Stromal cell of bone marrow (primary cell): ENCODE measurements at regions not wholly inside any gene's neighbourhood (a gene's known extent, or its start where the extent isn't known, plus 50 kb on each side); places are given as distances from the start of the nearest gene placed in this dataset.
"Not testable (repeated sequence)": the region's sequence is repeated elsewhere in the genome, so short reads cannot be mapped to it uniquely, and the experiment has no call there.

Source experiments
- DNase-seq: peaks from one replicate; pipeline ENCODE4 v3.0.0-alpha.2; 2012; ENCODE audit warnings: low read depth

DNA sequence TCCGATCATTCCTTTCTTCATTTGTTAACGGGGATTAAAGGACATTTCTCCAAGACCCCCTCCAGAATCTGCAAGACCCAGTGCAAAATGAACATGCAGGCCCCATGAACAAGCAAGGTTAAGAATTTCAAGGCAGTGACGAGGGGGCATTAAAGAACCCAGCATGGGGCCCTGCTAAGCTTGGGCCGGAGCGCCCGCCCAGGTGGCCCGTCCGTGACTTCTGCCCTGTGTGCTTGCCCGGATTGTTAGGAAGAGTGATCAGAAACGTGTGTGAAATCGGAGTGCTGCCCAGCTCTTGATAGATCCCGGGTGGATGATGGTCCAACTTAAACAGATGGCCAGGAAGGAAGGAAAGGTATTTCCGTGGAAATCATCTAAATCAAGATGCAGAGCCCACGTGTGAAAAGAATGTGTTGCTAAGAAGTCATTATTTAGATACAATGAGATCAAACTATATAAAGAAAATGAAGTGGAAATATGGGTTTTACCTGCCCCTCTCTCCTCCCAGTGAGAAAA is 213.6 kb downstream of the KLF6 start:
- no peak for DNase-seq

DNA sequence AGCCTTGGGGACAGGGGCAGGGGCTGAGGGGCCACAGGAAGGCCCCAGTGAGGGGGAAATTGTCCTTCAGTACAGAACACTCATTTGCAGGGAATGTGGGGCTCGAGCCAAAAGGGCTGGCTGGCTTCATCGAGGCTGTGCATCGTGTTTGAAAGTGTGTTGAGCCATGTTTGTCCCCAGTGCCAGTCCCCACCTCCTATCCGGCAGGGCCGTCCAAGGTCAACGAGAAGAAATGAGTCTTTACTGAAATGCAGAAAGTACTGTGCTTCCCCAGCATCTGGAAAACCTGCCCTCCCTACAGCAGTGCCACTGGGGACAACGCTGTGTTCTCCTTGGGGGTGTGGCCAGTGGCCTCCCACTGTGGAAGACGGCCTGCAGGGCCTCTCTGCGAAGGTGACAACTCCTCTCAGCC is 214.1 kb downstream of the KLF6 start:
- no peak for DNase-seq

DNA sequence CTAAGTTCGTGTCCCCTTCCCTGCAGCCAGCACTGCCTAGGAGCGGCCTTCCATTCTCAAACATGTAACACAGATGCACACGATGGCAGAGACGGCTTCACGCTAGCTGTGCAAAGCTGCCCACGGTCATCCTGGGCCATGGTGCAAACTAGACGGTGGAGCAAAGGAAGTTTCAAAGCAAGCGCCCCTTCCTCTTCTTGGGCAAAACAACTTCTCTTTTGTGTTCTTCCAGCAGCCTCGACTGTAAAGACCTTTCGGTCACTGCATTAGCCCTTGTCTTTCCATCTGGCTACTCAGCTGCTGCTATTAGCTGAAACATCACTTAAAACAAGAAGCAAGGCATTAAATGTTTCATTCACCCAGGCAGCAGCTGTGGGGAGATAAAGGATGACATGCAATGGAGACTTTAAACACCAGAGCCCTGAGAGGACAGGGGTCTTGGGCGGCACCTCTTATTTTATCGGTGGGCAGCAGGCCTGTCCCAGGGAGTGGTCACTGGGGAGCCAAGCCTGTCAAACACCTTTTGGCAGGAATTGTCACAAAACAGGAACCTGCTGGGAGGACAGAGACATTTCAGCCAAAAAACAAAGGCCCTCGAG is 214.8 kb downstream of the KLF6 start:
- no peak for DNase-seq

DNA sequence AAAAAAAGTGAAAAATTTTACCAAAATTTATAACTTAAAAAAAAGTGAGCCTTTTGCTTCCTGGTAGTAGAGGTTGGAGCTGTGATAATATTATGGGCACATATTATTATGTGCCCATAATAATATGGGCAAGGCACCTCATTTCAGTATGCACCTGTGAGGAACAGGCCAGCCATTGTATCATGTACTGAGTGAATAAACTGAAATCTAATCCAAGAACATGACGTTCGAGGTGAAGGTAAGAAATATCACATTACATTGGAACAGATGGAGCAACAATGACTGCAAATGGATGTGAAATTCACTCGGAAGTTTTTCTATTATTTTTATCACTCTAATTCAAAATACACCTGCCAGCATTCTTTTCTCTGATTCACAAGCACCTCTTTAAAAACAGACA is 216.0 kb downstream of the KLF6 start:
- DNase-seq = no peak

DNA sequence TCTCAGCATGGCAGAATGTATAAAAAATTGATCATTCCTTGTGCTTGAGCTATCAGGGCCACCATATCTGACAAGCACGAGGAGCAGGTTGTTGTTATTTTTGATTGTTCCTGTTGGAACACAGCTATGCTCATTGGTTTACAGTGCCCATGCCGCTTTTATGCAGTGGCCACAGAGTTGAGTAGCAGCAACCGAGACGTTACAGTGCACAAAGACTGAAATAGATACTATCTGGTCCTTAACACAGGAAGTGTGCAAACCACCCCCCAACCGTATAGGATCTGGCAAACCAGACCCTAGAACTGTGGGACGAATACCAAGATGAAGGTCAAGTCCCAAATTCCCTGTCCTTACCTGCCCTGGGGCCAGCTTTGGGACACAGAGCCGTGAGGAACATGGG is 216.6 kb downstream of the KLF6 start:
- DNase-seq = no peak

DNA sequence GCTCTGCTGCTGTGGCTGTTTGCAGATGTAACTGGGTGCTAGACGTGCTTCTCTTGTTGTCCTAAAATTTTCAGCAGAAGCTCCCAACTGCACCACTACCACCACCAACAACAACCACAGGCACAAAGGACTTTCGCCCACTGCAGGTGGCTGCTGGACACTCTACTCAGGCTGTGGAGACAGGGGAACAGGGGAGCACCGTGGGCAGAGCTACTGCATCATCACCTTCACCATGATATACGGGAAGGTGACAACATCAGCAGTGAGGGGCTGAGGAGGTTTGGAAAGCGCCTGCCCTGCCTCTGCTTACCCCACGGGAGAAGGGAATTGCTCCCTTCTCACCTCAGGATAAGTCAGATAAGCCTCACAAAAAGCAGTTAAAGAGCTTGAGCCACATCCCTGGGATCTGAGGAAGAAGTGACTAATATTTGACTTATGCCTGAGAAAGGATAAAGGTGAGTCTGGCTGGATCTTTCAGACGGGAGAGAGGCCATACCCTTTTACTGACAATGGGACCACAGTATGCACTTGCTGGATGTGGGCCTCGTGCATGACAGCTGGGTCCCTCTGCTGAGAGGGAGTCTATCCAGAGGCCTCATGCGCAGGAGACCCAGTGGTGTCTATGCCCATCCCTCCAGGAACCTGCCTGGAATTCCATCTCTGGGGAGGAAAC is 217.6 kb downstream of the KLF6 start:
- no peak for DNase-seq

DNA sequence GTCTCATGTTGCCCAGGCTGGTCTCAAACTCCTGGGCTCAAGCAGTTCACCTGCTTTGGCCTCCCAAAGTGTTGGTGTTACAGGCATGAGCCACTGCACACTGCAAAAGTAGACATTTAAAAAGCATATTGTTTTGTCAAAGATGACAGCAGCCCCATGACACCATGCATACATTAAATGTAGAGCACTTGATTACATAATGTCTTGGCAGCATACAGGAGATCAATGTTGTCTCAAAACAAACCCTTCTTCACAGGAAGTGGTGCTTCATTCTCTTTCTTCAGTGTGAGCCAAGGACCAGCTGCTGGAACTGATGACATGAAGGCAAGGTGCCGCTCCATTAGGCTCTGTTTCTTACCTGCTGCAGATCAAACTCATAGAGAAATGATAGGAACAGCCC is 218.4 kb downstream of the KLF6 start:
- no peak for DNase-seq

DNA sequence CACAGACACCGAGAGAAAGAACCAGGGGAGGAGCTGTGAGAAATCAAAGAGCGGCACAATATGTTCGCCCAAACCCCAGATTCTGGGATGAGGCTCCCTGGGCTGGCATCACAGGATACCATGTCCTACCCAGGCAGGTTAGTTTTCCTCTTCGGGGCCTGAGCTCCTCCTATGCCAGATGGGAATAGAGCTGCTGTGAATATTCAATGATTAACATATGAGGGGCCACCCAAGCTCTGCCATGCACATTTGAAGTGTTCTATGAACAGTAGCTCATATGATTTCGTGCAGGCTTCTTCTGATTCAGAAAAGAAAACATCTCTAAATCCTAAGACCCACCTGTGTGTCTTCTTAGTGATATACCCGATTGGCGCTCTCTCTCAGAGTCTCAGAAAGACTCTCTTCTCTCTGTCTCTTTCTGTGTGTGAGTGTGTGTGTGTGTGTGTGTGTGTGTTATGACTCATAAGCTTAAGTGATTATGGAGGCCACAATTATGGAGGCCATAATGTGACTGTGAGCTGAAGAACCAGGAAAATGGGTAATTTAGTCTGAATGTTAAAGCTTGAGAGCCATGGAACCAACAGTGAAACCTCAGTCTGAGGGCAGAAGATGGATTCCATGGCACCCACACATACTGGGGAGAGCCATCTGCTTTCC is 220.5 kb downstream of the KLF6 start:
- DNase-seq = no peak

DNA sequence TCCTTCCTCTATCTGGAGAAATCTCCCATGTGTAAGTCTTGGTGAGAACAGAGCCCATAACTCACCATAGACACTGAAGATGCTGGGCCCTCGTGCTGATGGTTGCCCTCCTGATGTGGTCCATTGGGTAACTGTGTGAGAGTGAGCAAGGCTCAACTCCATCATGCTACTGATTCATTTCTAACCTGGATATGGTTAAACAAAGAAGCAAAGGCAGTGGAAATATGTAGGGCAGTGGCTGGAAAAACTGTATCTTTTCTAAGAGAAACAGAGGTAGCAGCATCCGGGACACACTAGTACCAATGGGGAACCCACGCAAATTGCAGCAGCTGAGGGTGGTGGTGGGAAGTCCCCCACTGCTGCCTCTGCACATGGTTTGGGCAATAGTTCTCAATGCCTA is 221.7 kb downstream of the KLF6 start:
- no peak for DNase-seq

DNA sequence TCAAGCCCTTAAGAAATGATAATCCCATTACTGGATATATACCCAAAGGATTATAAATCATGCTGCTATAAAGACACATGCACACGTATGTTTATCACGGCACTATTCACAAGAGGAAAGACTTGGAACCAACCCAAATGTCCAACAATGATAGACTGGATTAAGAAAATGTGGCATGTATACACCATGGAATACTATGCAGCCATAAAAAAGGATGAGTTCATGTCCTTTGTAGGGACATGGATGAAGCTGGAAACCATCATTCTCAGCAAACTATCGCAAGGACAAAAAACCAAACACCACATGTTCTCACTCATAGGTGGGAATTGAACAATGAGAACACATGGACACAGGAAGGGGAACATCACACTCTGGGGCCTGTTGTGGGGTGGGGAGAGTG is 224.4 kb downstream of the KLF6 start:
- DNase-seq = not testable (repeated sequence)

DNA sequence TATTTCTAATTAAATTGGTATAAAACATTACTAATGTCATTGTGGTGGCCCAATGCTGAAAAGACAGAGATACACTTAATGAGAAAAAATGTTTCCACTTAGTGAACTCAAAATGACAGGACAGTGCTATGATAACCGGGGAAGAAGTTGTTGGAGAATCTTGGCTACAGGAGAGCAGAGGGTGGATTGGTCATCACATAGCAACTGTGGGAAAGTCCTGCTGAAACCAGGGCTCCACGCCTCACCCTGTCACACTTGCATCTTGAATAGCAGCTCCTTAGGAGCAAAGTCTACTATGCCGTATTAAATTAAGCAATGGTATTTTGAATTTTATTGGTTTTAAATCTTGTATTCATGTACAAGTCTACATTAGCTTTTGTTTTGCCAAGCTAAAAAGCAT is 225.5 kb downstream of the KLF6 start:
- DNase-seq = no peak

DNA sequence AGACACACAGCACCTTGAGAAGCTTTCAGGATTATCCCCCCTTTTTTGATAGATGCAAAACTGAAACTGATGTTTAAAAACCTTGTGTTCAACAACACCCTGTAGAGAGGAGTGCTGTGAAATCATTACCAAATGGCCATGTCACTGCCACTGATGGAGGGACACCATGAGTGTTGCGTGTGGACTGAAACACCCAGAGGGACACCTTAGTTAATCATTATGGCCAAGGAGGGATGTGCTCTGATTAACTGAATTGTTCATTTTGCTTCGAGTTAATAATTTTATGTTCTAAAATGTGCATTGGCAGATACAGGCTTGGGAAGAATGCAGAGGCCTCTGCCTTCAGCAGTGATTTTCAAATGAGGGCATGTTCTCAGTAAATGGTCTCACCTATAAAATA is 226.0 kb downstream of the KLF6 start:
- DNase-seq = no peak

DNA sequence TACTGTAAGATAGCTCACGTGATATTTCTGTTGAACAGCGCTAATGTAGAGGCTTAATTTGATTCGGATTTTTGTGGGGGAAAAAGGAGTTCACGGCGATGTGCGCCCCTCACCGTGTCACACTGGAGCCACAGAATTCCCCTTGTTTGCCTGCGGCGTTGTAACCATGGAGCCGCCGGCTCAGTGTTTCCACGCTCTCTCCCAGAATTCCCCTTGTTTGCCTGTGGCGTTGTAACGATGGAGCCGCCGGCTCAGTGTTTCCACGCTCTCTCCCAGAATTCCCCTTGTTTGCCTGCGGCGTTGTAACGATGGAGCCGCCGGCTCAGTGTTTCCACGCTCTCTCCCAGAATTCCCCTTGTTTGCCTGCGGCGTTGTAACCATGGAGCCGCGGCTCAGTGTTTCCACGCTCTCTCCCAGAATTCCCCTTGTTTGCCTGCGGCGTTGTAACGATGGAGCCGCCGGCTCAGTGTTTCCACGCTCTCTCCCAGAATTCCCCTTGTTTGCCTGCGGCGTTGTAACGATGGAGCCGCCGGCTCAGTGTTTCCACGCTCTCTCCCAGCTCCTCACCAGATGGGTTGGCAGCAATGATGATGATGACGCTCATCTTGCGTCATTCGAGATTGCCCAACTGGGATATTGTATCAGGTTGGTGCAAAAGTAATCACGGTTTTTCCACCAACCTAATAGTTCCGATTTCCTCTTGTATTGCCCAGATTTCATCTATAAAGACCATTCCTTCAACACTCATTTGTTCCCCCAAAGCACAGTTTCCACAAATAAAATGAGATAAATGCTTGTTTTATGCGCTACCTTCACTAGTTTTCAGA is 228.6 kb downstream of the KLF6 start:
- not testable (repeated sequence) for DNase-seq

DNA sequence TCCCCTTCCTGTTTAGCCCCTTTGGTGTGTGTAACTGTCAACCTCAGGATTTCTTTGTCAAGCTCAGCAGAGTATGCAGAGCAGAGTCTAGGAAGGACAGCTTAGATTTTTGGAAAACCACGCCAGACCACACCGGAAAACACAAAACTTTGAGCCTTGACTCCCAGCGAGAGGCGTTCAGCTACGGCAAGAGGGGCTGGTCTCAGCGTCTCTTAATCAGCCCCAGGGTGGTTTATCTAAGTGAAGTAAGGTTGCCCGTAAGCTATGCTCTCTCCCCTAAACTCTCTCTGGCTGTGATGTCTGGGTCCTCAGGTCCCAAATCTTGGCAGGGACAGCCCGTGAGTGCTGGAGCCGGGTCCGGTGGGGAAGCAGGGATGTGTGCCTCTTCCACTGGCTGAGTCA is 230.9 kb downstream of the KLF6 start:
- no peak for DNase-seq

DNA sequence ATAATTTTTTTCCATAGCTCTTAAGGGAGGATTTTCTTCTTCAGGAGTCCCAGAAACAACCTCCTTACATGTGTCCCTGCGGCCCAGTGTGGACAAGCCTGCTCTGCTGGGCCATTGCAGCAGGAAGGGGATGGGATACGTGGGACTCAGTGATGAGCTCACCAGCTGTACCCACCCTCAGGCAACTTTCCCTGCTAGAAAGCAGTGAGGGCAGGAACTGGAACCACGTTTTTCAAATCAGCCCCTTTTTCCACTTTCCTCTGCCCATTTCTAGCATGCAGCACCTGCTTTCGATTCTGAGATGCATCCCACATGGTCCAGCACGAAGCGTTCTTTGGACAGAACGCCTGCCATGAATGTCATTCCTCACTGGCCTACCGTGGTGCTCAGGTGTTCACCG is 232.7 kb downstream of the KLF6 start:
- DNase-seq = no peak

DNA sequence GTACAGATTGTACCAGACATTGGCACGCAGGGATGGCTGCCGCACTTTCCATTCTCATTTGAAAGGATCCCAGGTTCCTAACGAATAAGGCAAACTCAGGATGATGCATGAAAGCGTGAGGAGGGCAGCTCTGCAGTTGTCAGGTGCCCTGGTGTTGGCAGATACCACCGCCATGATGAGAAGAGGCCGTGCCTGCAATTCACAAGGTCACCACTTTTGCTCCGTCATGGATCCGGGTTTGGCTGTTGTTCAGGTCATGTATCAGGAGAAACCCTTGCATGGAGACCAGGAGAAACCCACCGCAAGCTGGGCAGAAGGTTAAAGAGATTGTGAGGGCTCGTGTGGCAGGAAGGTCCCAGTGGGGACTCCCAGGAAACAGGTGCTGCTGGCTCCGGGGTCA is 233.2 kb downstream of the KLF6 start:
- DNase-seq = no peak

DNA sequence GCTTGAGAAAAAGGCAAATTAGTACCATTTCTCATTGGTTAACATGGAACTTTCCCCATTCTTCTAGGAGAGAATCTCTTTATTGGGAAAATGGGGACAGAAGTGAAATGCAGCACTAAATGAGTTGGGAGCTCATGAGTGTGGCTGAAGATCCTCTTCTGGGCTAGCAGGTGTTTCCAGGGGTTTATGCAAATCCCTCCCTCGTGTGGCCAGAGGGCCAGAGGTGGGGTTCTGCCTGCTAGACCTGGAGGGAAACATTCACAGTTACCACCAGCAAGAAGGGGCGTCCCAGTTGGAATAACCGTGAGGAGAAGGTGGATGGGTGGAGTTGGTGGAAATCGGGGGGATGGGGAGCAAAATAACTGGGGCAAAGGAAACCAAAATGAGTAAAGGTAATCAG is 235.9 kb downstream of the KLF6 start:
- no peak for DNase-seq

DNA sequence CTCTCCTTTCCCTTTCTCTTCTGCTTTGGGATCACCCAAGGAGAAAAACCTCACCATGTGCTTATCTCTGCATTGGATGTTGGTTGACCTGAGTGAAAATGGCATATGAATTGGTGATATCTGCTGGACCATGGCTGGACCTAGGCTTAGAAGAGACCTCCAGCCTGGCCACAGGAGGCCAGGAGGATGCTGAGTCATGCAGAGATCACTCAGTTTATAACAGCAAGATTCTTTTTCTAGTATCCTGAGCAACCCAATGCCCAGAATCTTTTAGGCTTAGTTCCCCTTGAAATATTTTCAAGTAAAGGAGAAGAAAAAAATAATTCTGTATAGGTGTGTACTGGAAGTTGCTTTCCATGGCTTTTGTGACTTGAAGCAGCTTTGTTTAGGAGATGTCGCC is 236.3 kb downstream of the KLF6 start:
- no peak for DNase-seq

DNA sequence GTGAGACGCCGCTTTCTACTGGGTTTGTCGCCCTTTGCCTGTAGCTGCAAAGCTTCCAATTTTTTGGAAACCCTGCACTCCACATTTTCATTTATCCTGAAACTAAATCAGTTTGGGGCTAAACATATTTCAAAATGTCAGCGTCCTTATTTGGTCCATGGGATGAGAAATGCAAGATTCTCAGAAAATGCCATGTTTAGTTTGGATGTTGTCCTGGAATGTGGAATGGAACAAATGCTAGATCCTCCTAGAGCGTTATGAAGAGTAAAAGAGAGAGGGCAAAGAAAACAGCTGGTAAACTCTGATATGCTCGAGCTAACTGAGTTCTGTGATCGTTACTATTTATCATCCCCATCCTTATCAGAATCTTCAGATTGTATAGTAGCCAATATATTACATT is 236.9 kb downstream of the KLF6 start:
- peak; percentile 85 for DNase-seq

DNA sequence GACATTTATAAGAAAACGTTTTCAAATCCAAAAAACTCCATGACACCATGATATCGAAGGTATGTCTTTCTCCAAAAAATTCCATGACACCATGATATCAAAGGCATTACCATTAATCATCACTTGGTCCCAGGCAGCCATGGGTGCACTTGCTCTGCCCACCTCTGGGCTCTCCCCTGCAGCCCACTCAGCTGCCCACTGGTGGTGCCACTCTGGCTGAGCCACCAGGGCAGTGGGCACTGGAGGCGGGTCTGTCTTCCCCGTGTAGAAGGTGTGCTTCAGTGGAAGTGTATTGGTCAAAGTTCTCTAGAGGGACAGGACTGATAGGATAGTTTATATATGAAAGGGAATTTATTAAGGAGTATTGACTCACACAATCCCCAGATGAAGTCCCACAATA is 240.4 kb downstream of the KLF6 start:
- no peak for DNase-seq

DNA sequence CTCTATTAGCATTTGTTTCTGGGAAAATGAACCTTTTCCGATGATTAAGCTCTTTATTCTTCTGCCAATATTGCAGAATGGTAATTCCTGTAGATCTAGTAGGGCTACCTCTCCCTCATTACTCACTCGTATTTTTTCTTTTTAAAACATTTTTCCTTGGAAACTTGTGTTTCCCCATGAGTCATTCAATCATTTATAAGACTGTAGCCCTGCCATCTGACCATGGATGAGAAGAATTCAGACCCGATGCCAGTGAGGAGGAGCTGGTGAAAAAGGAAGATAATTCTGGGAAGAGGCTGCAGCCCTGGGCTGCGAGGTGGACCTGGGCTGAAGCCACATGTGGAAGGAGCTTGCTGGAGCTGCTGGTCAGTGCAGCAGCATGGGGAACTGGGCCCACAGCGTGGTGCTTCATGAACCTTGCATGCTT is 242.8 kb downstream of the KLF6 start:
- DNase-seq = peak; percentile 93

DNA sequence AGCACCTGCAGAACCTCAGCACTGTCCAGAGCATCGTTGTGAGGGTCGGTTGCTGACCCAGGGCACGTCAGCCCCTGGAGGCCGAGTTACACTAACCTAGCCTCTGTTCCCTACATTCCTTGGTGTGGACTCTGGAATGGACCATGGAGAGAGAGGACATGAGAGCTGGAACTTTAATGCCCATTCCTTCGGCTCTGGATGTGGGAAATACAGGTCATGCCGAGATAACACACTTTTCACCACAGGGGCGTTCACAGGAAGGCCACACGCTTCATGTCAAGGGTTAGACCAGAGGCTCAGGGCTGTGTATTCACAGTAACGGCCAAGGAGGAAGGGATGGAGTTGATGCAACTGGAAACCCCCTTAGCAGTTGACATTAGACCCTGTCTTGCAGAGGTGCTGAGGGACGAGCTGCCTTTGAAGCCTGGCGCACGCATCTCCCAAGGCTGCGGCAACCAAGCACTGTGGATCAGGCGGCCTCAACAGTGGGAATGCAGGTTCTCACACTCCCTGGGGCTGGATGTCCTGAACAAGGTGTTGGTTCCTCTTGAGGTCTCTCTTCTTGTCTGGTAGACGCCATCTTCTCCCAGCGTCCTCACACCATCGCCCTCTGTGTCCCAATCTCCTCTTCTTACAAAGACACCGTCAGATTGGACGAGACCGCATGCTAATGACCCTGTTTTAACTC is 245.2 kb downstream of the KLF6 start:
- DNase-seq = no peak
